Activated CD8-positive, alpha-beta T cell treated with anti-CD3 and anti-CD28 coated beads for 36 hours (primary cell): ENCODE measurements at regions not wholly inside any gene's neighbourhood (a gene's known extent, or its start where the extent isn't known, plus 50 kb on each side); places are given as distances from the start of the nearest gene placed in this dataset.

Experiments used
- ATAC-seq: fragments of 200-7000 bp; cut with Tn5 transposase; one replicate; pipeline ENCODE4 v1.10.0; 2021; ENCODE audit warnings: mild to moderate bottlenecking, moderate library complexity
- CTCF ChIA-PET: fragments of 350-600 bp; sonication (Branson Sonifier 250); formaldehyde crosslinking; loops from one replicate; lab custom pipeline; 2021; ENCODE audit warnings: antibody characterized with exemption; lab: Charles Lee
- POLR2A ChIA-PET: fragments of 350-600 bp; sonication (Branson Sonifier 250); formaldehyde crosslinking; loops from one replicate; lab custom pipeline; 2021; ENCODE audit warnings: antibody characterized with exemption; lab: Charles Lee
- DNase-seq: peaks from one replicate; pipeline ENCODE4 v3.0.0-alpha.2; 2020
- H3K27ac Mint-ChIP-seq: one replicate; pipeline ENCODE4 v1.8.0; 2021; ENCODE audit warnings: mild to moderate bottlenecking, mixed read lengths
- H3K27me3 Mint-ChIP-seq: one replicate; pipeline ENCODE4 v1.8.0; 2021; ENCODE audit warnings: mixed read lengths
- H3K36me3 Mint-ChIP-seq: one replicate; pipeline ENCODE4 v1.8.0; 2021; ENCODE audit warnings: low read depth, mixed read lengths
- H3K4me1 Mint-ChIP-seq: one replicate; pipeline ENCODE4 v1.8.0; 2021; ENCODE audit warnings: low read depth, mixed read lengths
- H3K4me3 Mint-ChIP-seq: one replicate; pipeline ENCODE4 v1.8.0; 2021; ENCODE audit warnings: mild to moderate bottlenecking, moderate library complexity, mixed read lengths
- H3K9me3 Mint-ChIP-seq: one replicate; pipeline ENCODE4 v1.8.0; 2021; ENCODE audit warnings: mixed read lengths
- CTCF ChIP-seq: fragments of 200-600 bp; IDR thresholded peaks from one replicate; pipeline ENCODE4 v1.8.0; 2022; ENCODE audit warnings: antibody characterized with exemption, mild to moderate bottlenecking
- intact Hi-C: fragments of 100-400 bp; cut with micrococcal nuclease; formaldehyde crosslinking; loops from one replicate; pipeline ENCODE4 v1.10.0; 2022

- Mint-ChIP-seq H3K27me3 (no peaks in the 10 kb centered on the region), H3K27ac (no peak overlapping the region), H3K36me3 (no peaks in the 10 kb centered on the region), H3K4me1 (peaks cover 5% of the 10 kb centered on the region), H3K4me3 (no peak overlapping the region), H3K9me3 (peaks cover 4% of the 10 kb centered on the region)
- ChIA-PET CTCF (no interaction called here), POLR2A (no interaction called here)
- DNase-seq (no peak), ATAC-seq (no peak)
- TF ChIP-seq CTCF = no peak
- intact Hi-C loops = no loop called here
Observed at GRCh38 chr2:147177071-147177857, 667.6 kb upstream of the ACVR2A start.

GRCh38 chr2:147174824-147175254, 670.0 kb upstream of the ACVR2A start:
- ATAC-seq = no peak
- Mint-ChIP-seq H3K4me3 (no peak overlapping the region), H3K9me3 (peaks cover 4% of the 10 kb centered on the region), H3K36me3 (no peaks in the 10 kb centered on the region), H3K27me3 (no peaks in the 10 kb centered on the region), H3K27ac (no peak overlapping the region), H3K4me1 (no peaks in the 10 kb centered on the region)
- ChIA-PET POLR2A (no interaction called here), CTCF (no interaction called here)
- no peak for TF ChIP-seq CTCF
- DNase-seq = no peak
- intact Hi-C loops = no loop called here

DNA sequence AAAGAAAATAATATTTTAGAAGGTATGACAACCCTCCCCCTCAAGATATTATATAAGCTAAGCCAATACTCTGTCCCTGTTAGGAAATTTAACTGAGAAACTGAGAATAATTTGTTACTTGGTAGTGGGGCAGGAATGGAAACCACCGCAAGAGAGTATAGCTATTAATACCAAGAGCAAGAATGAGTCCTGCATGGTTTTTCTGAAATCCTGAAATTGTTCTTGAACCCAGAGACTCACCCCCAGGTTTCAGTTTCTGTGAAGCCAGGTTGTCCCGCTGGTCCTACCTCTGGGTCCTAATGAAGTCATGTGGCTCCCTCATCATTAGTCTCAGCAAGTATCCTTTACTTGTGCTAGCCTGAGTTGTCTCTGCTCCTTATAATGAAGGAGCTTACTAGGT, 671.0 kb upstream of the ACVR2A start:
- no peak for DNase-seq
- ChIA-PET POLR2A (no interaction called here), CTCF (no interaction called here)
- intact Hi-C loops = no loop called here
- no peak for ATAC-seq
- H3K27ac Mint-ChIP-seq = no peak overlapping the region
- no peaks in the 10 kb centered on the region for H3K36me3 Mint-ChIP-seq
- H3K4me1 Mint-ChIP-seq = no peaks in the 10 kb centered on the region
- no peak overlapping the region for H3K4me3 Mint-ChIP-seq
- no peaks in the 10 kb centered on the region for H3K27me3 Mint-ChIP-seq
- H3K9me3 Mint-ChIP-seq = peaks cover 4% of the 10 kb centered on the region
- TF ChIP-seq CTCF = no peak

- ChIA-PET POLR2A (no interaction called here), CTCF (no interaction called here)
- ATAC-seq (no peak), DNase-seq (no peak)
- H3K27ac Mint-ChIP-seq = no peak overlapping the region
- H3K4me3 Mint-ChIP-seq = no peak overlapping the region
- TF ChIP-seq CTCF = no peak
- no peaks in the 10 kb centered on the region for H3K4me1 Mint-ChIP-seq
- H3K36me3 Mint-ChIP-seq = no peaks in the 10 kb centered on the region
- no peaks in the 10 kb centered on the region for H3K27me3 Mint-ChIP-seq
- intact Hi-C loops = no loop called here
- no peaks in the 10 kb centered on the region for H3K9me3 Mint-ChIP-seq
Observed at GRCh38 chr2:147173189-147173581, 671.6 kb upstream of the ACVR2A start.

- H3K27ac Mint-ChIP-seq = no peak overlapping the region
- no peak for TF ChIP-seq CTCF
- no peaks in the 10 kb centered on the region for H3K36me3 Mint-ChIP-seq
- H3K4me3 Mint-ChIP-seq = no peak overlapping the region
- no peaks in the 10 kb centered on the region for H3K9me3 Mint-ChIP-seq
- ATAC-seq (no peak), DNase-seq (no peak)
- H3K4me1 Mint-ChIP-seq = no peaks in the 10 kb centered on the region
- no peaks in the 10 kb centered on the region for H3K27me3 Mint-ChIP-seq
- ChIA-PET POLR2A (no interaction called here), CTCF (no interaction called here)
- intact Hi-C loops = no loop called here
Observed at GRCh38 chr2:147172493-147173188, 672.2 kb upstream of the ACVR2A start.
